ENCODE measurements at regions not wholly inside any gene's neighbourhood (a gene's known extent, or its start where the extent isn't known, plus 50 kb on each side); places are given as distances from the start of the nearest gene placed in this dataset.

- H3K27ac ChIP-seq (ENCODE audit: low read length): no peak overlapping the region
- no peaks in the 10 kb centered on the region for H3K4me1 Mint-ChIP-seq
- no peaks in the 10 kb centered on the region for H3K9me3 ChIP-seq
- peaks cover 0 to 8% of the 10 kb centered on the region in 2 experiments for H3K27me3 ChIP-seq (replicated peaks in 1 of 2; ENCODE audit: control insufficient read depth in 2 of 2, extremely low read depth in 1 of 2, insufficient read depth in 2 of 2, low read length in 1 of 2)
- ATAC-seq (replicated peaks in 1 of 4) (no peak), DNase-seq (no peak)
- ChIA-PET POLR2A (no interaction called here), CTCF (interaction anchor here in 1 of 2 donors (0.7 kb wide), 1 partner anchor 272 kb away, joined by 3 read pairs; no protein-coding TSS in a partner anchor)
- H3K9me3 Mint-ChIP-seq: no peaks in the 10 kb centered on the region
- peaks cover 17 to 24% of the 10 kb centered on the region in 2 donors for H3K27me3 Mint-ChIP-seq
- H3K27ac Mint-ChIP-seq: no peak overlapping the region
- no peaks in the 10 kb centered on the region for H3K36me3 ChIP-seq (ENCODE audit: control insufficient read depth in 2 of 2, extremely low read depth in 1 of 2, insufficient read depth in 1 of 2, low read length in 1 of 2)
- no peak overlapping the region for H3K4me3 ChIP-seq (ENCODE audit: control insufficient read depth in 1 of 2, extremely low read depth in 1 of 2, low read length in 1 of 2)
- H3K4me3 Mint-ChIP-seq: no peak overlapping the region
- no peaks in the 10 kb centered on the region for H3K36me3 Mint-ChIP-seq
- WGBS (ENCODE audit: insufficient coverage): 71% methylated on average over 7 of the region's 10 CpGs
- H3K4me1 ChIP-seq (ENCODE audit: control insufficient read depth in 1 of 2, extremely low read depth in 1 of 2, insufficient read depth in 2 of 2, low read length in 2 of 2): no peaks in the 10 kb centered on the region
Measured at GRCh38 chr2:120605231-120605935, 130.3 kb upstream of the GLI2 start.

- Histone ChIP-seq H3K27me3 (replicated peaks in 1 of 2; ENCODE audit: control insufficient read depth in 2 of 2, extremely low read depth in 1 of 2, insufficient read depth in 2 of 2, low read length in 1 of 2) (peaks cover 0 to 11% of the 10 kb centered on the region in 2 experiments), H3K27ac (ENCODE audit: low read length) (no peak overlapping the region), H3K9me3 (no peaks in the 10 kb centered on the region), H3K4me3 (ENCODE audit: control insufficient read depth in 1 of 2, extremely low read depth in 1 of 2, low read length in 1 of 2) (no peak overlapping the region), H3K36me3 (ENCODE audit: control insufficient read depth in 2 of 2, extremely low read depth in 1 of 2, insufficient read depth in 1 of 2, low read length in 1 of 2) (no peaks in the 10 kb centered on the region), H3K4me1 (ENCODE audit: control insufficient read depth in 1 of 2, extremely low read depth in 1 of 2, insufficient read depth in 2 of 2, low read length in 2 of 2) (no peaks in the 10 kb centered on the region)
- Mint-ChIP-seq H3K9me3 (no peaks in the 10 kb centered on the region), H3K27ac (no peak overlapping the region), H3K36me3 (no peaks in the 10 kb centered on the region), H3K27me3 (peaks cover 17 to 24% of the 10 kb centered on the region in 2 donors), H3K4me1 (no peaks in the 10 kb centered on the region), H3K4me3 (no peak overlapping the region)
- no peak for DNase-seq
- 84% methylated on average over 10 of the region's 12 CpGs for WGBS (ENCODE audit: insufficient coverage)
- ATAC-seq (replicated peaks in 1 of 4): no peak
- POLR2A ChIA-PET: no interaction called here
- CTCF ChIA-PET: no interaction called here
Measured at GRCh38 chr2:120606280-120606679, 129.4 kb upstream of the GLI2 start.

- no peak for DNase-seq
- H3K4me1 Mint-ChIP-seq: no peaks in the 10 kb centered on the region
- H3K4me3 Mint-ChIP-seq: no peak overlapping the region
- H3K36me3 Mint-ChIP-seq: no peaks in the 10 kb centered on the region
- no peak overlapping the region for H3K4me3 ChIP-seq (ENCODE audit: control insufficient read depth in 1 of 2, extremely low read depth in 1 of 2, low read length in 1 of 2)
- no peaks in the 10 kb centered on the region for H3K36me3 ChIP-seq (ENCODE audit: control insufficient read depth in 2 of 2, extremely low read depth in 1 of 2, insufficient read depth in 1 of 2, low read length in 1 of 2)
- no peak overlapping the region for H3K27ac Mint-ChIP-seq
- no peaks in the 10 kb centered on the region for H3K9me3 Mint-ChIP-seq
- H3K27ac ChIP-seq (ENCODE audit: low read length): no peak overlapping the region
- no peaks in the 10 kb centered on the region for H3K9me3 ChIP-seq
- H3K27me3 Mint-ChIP-seq: peaks cover 17 to 28% of the 10 kb centered on the region in 2 donors
- H3K4me1 ChIP-seq (ENCODE audit: control insufficient read depth in 1 of 2, extremely low read depth in 1 of 2, insufficient read depth in 2 of 2, low read length in 2 of 2): no peaks in the 10 kb centered on the region
- CTCF ChIA-PET: no interaction called here
- POLR2A ChIA-PET: no interaction called here
- H3K27me3 ChIP-seq (replicated peaks in 1 of 2; ENCODE audit: control insufficient read depth in 2 of 2, extremely low read depth in 1 of 2, insufficient read depth in 2 of 2, low read length in 1 of 2): peaks cover 0 to 16% of the 10 kb centered on the region in 2 experiments
- 78% methylated on average over 6 of the region's 6 CpGs for WGBS (ENCODE audit: insufficient coverage)
- no peak for ATAC-seq (replicated peaks in 1 of 4)
Measured at GRCh38 chr2:120606931-120607330, 128.7 kb upstream of the GLI2 start.

GRCh38 chr2:120607506-120607905, 128.2 kb upstream of the GLI2 start:
- Mint-ChIP-seq H3K4me1 (no peaks in the 10 kb centered on the region), H3K9me3 (no peaks in the 10 kb centered on the region), H3K4me3 (no peak overlapping the region), H3K27me3 (peaks cover 23 to 30% of the 10 kb centered on the region in 2 donors), H3K27ac (no peak overlapping the region), H3K36me3 (no peaks in the 10 kb centered on the region)
- no peak for DNase-seq
- ChIA-PET POLR2A (no interaction called here), CTCF (no interaction called here)
- Histone ChIP-seq H3K27ac (ENCODE audit: low read length) (no peak overlapping the region), H3K27me3 (replicated peaks in 1 of 2; ENCODE audit: control insufficient read depth in 2 of 2, extremely low read depth in 1 of 2, insufficient read depth in 2 of 2, low read length in 1 of 2) (peaks cover 0 to 19% of the 10 kb centered on the region in 2 experiments), H3K9me3 (no peaks in the 10 kb centered on the region), H3K36me3 (ENCODE audit: control insufficient read depth in 2 of 2, extremely low read depth in 1 of 2, insufficient read depth in 1 of 2, low read length in 1 of 2) (no peaks in the 10 kb centered on the region), H3K4me1 (ENCODE audit: control insufficient read depth in 1 of 2, extremely low read depth in 1 of 2, insufficient read depth in 2 of 2, low read length in 2 of 2) (no peaks in the 10 kb centered on the region), H3K4me3 (ENCODE audit: control insufficient read depth in 1 of 2, extremely low read depth in 1 of 2, low read length in 1 of 2) (no peak overlapping the region)
- no peak for ATAC-seq (replicated peaks in 1 of 4)
- 94% methylated on average over 3 of the region's 8 CpGs for WGBS (ENCODE audit: insufficient coverage)

GRCh38 chr2:120607996-120608395, 127.7 kb upstream of the GLI2 start:
- Mint-ChIP-seq H3K27ac (no peak overlapping the region), H3K4me3 (no peak overlapping the region), H3K27me3 (peaks cover 24 to 30% of the 10 kb centered on the region in 2 donors), H3K9me3 (no peaks in the 10 kb centered on the region), H3K4me1 (no peaks in the 10 kb centered on the region), H3K36me3 (no peaks in the 10 kb centered on the region)
- no peaks in the 10 kb centered on the region for H3K36me3 ChIP-seq (ENCODE audit: control insufficient read depth in 2 of 2, extremely low read depth in 1 of 2, insufficient read depth in 1 of 2, low read length in 1 of 2)
- no peak for ATAC-seq (replicated peaks in 1 of 4)
- no peak overlapping the region for H3K4me3 ChIP-seq (ENCODE audit: control insufficient read depth in 1 of 2, extremely low read depth in 1 of 2, low read length in 1 of 2)
- ChIA-PET CTCF (no interaction called here), POLR2A (interaction anchor here in 1 of 2 donors (0.5 kb wide), 1 partner anchor 43 kb away, joined by 9 read pairs; no protein-coding TSS in a partner anchor)
- H3K27ac ChIP-seq (ENCODE audit: low read length): no peak overlapping the region
- WGBS (ENCODE audit: insufficient coverage): 93% methylated on average over 3 of the region's 4 CpGs
- H3K4me1 ChIP-seq (ENCODE audit: control insufficient read depth in 1 of 2, extremely low read depth in 1 of 2, insufficient read depth in 2 of 2, low read length in 2 of 2): no peaks in the 10 kb centered on the region
- peaks cover 0 to 19% of the 10 kb centered on the region in 2 experiments for H3K27me3 ChIP-seq (replicated peaks in 1 of 2; ENCODE audit: control insufficient read depth in 2 of 2, extremely low read depth in 1 of 2, insufficient read depth in 2 of 2, low read length in 1 of 2)
- no peak for DNase-seq
- no peaks in the 10 kb centered on the region for H3K9me3 ChIP-seq

GRCh38 chr2:120609826-120610395, 125.8 kb upstream of the GLI2 start:
- ATAC-seq (replicated peaks in 1 of 4) (no peak), DNase-seq (no peak)
- WGBS (ENCODE audit: insufficient coverage): 88% methylated on average over 7 of the region's 13 CpGs
- Mint-ChIP-seq H3K9me3 (no peaks in the 10 kb centered on the region), H3K4me3 (no peak overlapping the region), H3K27me3 (peaks cover 20 to 25% of the 10 kb centered on the region in 2 donors), H3K36me3 (no peaks in the 10 kb centered on the region), H3K27ac (no peak overlapping the region), H3K4me1 (no peaks in the 10 kb centered on the region)
- H3K9me3 ChIP-seq: no peaks in the 10 kb centered on the region
- no peak overlapping the region for H3K4me3 ChIP-seq (ENCODE audit: control insufficient read depth in 1 of 2, extremely low read depth in 1 of 2, low read length in 1 of 2)
- H3K36me3 ChIP-seq (ENCODE audit: control insufficient read depth in 2 of 2, extremely low read depth in 1 of 2, insufficient read depth in 1 of 2, low read length in 1 of 2): no peaks in the 10 kb centered on the region
- no peaks in the 10 kb centered on the region for H3K4me1 ChIP-seq (ENCODE audit: control insufficient read depth in 1 of 2, extremely low read depth in 1 of 2, insufficient read depth in 2 of 2, low read length in 2 of 2)
- H3K27me3 ChIP-seq (replicated peaks in 1 of 2; ENCODE audit: control insufficient read depth in 2 of 2, extremely low read depth in 1 of 2, insufficient read depth in 2 of 2, low read length in 1 of 2): peaks cover 0 to 22% of the 10 kb centered on the region in 2 experiments
- no peak overlapping the region for H3K27ac ChIP-seq (ENCODE audit: low read length)
- CTCF ChIA-PET: no interaction called here
- POLR2A ChIA-PET: no interaction called here

Measured in T-cell (primary cell).